Activated naive CD4-positive, alpha-beta T cell treated with anti-CD3 and anti-CD28 coated beads for 36 hours (primary cell): ENCODE measurements at regions not wholly inside any gene's neighbourhood (a gene's known extent, or its start where the extent isn't known, plus 50 kb on each side); places are given as distances from the start of the nearest gene placed in this dataset.

Source experiments
- CTCF ChIA-PET: fragments of 350-600 bp; sonication (Branson Sonifier 250); formaldehyde crosslinking; loops from one replicate; lab custom pipeline; 2021; ENCODE audit warnings: antibody characterized with exemption; lab: Charles Lee
- DNase-seq: peaks from one replicate; pipeline ENCODE4 v3.0.0-alpha.2; 2020
- H3K27ac Mint-ChIP-seq: one replicate; pipeline ENCODE4 v1.8.0; 2021; ENCODE audit warnings: mild to moderate bottlenecking, mixed read lengths
- H3K27me3 Mint-ChIP-seq: one replicate; pipeline ENCODE4 v1.8.0; 2021; ENCODE audit warnings: low read depth, mixed read lengths
- H3K36me3 Mint-ChIP-seq: one replicate; pipeline ENCODE4 v1.8.0; 2021; ENCODE audit warnings: low read depth, mixed read lengths
- H3K4me1 Mint-ChIP-seq: one replicate; pipeline ENCODE4 v1.8.0; 2021; ENCODE audit warnings: low read depth, mixed read lengths
- H3K4me3 Mint-ChIP-seq: one replicate; pipeline ENCODE4 v1.8.0; 2021; ENCODE audit warnings: mild to moderate bottlenecking, moderate library complexity, mixed read lengths
- H3K9me3 Mint-ChIP-seq: one replicate; pipeline ENCODE4 v1.8.0; 2021; ENCODE audit warnings: mixed read lengths
- intact Hi-C: fragments of 100-400 bp; cut with micrococcal nuclease; formaldehyde crosslinking; loops from one replicate; pipeline ENCODE4 v1.15.1; 2023

- H3K27me3 Mint-ChIP-seq: no peaks in the 10 kb centered on the region
- no peak overlapping the region for H3K27ac Mint-ChIP-seq
- H3K4me3 Mint-ChIP-seq: no peak overlapping the region
- CTCF ChIA-PET: no interaction called here
- no peaks in the 10 kb centered on the region for H3K4me1 Mint-ChIP-seq
- DNase-seq: no peak
- H3K9me3 Mint-ChIP-seq: no peaks in the 10 kb centered on the region
- intact Hi-C loops: no loop called here
- H3K36me3 Mint-ChIP-seq: no peaks in the 10 kb centered on the region
Measured at GRCh38 chr6:44569131-44569530, 181.6 kb downstream of the CDC5L start.

GRCh38 chr6:44569931-44570385 lies 182.5 kb downstream of the CDC5L start:
- no peaks in the 10 kb centered on the region for H3K4me1 Mint-ChIP-seq
- no peak overlapping the region for H3K4me3 Mint-ChIP-seq
- DNase-seq: no peak
- intact Hi-C loops: loop anchor here (5.0 kb wide), 1 partner anchor 93 kb away; no protein-coding TSS in a partner anchor
- H3K27me3 Mint-ChIP-seq: no peaks in the 10 kb centered on the region
- CTCF ChIA-PET: interaction anchor here (0.7 to 1.7 kb wide), 3 partner anchors 22 to 112 kb away, joined by 3 read pairs; no protein-coding TSS in a partner anchor
- H3K9me3 Mint-ChIP-seq: no peaks in the 10 kb centered on the region
- no peak overlapping the region for H3K27ac Mint-ChIP-seq
- no peaks in the 10 kb centered on the region for H3K36me3 Mint-ChIP-seq

GRCh38 chr6:44571510-44571909 lies 184.0 kb downstream of the CDC5L start:
- Mint-ChIP-seq H3K27me3 (peaks cover 2% of the 10 kb centered on the region), H3K4me1 (no peaks in the 10 kb centered on the region), H3K4me3 (no peak overlapping the region), H3K9me3 (no peaks in the 10 kb centered on the region), H3K36me3 (no peaks in the 10 kb centered on the region), H3K27ac (no peak overlapping the region)
- DNase-seq: no peak
- intact Hi-C loops: loop anchor here (5.0 kb wide), 1 partner anchor 94 kb away; no protein-coding TSS in a partner anchor
- CTCF ChIA-PET: interaction anchor here (1.2 to 1.7 kb wide), 2 partner anchors 24 to 96 kb away, joined by 3 to 5 read pairs; no protein-coding TSS in a partner anchor

GRCh38 chr6:44572346-44572745 lies 184.8 kb downstream of the CDC5L start:
- Mint-ChIP-seq H3K9me3 (no peaks in the 10 kb centered on the region), H3K36me3 (no peaks in the 10 kb centered on the region), H3K27ac (no peak overlapping the region), H3K4me1 (no peaks in the 10 kb centered on the region), H3K4me3 (no peak overlapping the region), H3K27me3 (peaks cover 2% of the 10 kb centered on the region)
- DNase-seq: no peak
- intact Hi-C loops: loop anchor here (5.0 kb wide), 1 partner anchor 95 kb away; no protein-coding TSS in a partner anchor
- CTCF ChIA-PET: interaction anchor here (1.2 kb wide), 1 partner anchor 96 kb away, joined by 5 read pairs; no protein-coding TSS in a partner anchor

GRCh38 chr6:44575644-44576043 lies 188.1 kb downstream of the CDC5L start:
- Mint-ChIP-seq H3K4me3 (no peak overlapping the region), H3K9me3 (no peaks in the 10 kb centered on the region), H3K27me3 (peaks cover 2% of the 10 kb centered on the region), H3K36me3 (no peaks in the 10 kb centered on the region), H3K4me1 (no peaks in the 10 kb centered on the region), H3K27ac (no peak overlapping the region)
- intact Hi-C loops: no loop called here
- no peak for DNase-seq
- CTCF ChIA-PET: no interaction called here

GRCh38 chr6:44576132-44576631 lies 188.7 kb downstream of the CDC5L start:
- Mint-ChIP-seq H3K4me1 (no peaks in the 10 kb centered on the region), H3K4me3 (no peak overlapping the region), H3K36me3 (no peaks in the 10 kb centered on the region), H3K27ac (no peak overlapping the region), H3K27me3 (peaks cover 2% of the 10 kb centered on the region), H3K9me3 (no peaks in the 10 kb centered on the region)
- intact Hi-C loops: no loop called here
- no peak for DNase-seq
- CTCF ChIA-PET: no interaction called here

GRCh38 chr6:44580901-44581300 lies 193.4 kb downstream of the CDC5L start:
- Mint-ChIP-seq H3K9me3 (peaks cover 13% of the 10 kb centered on the region), H3K27me3 (peaks cover 1% of the 10 kb centered on the region), H3K36me3 (no peaks in the 10 kb centered on the region), H3K4me1 (no peaks in the 10 kb centered on the region), H3K4me3 (no peak overlapping the region), H3K27ac (no peak overlapping the region)
- CTCF ChIA-PET: interaction anchor here (0.7 to 1.0 kb wide), 2 partner anchors 9 to 13 kb away, joined by 3 to 5 read pairs; no protein-coding TSS in a partner anchor
- no peak for DNase-seq
- intact Hi-C loops: no loop called here

GRCh38 chr6:44582930-44583329 lies 195.4 kb downstream of the CDC5L start:
- CTCF ChIA-PET: no interaction called here
- no peak for DNase-seq
- Mint-ChIP-seq H3K36me3 (no peaks in the 10 kb centered on the region), H3K27me3 (peaks cover 2% of the 10 kb centered on the region), H3K4me3 (no peak overlapping the region), H3K9me3 (peaks cover 13% of the 10 kb centered on the region), H3K4me1 (no peaks in the 10 kb centered on the region), H3K27ac (no peak overlapping the region)
- intact Hi-C loops: no loop called here

GRCh38 chr6:44590471-44590870 lies 203.0 kb downstream of the CDC5L start:
- intact Hi-C loops: loop anchor here (5.0 kb wide), 2 partner anchors 62 to 787 kb away; partner anchors contain the start of gene SUPT3H
- CTCF ChIA-PET: interaction anchor here (1.0 to 2.7 kb wide), 2 partner anchors 9 to 115 kb away, joined by 5 to 16 read pairs; no protein-coding TSS in a partner anchor
- Mint-ChIP-seq H3K27ac (no peak overlapping the region), H3K4me1 (peaks cover 3% of the 10 kb centered on the region), H3K9me3 (peaks cover 2% of the 10 kb centered on the region), H3K4me3 (no peak overlapping the region), H3K27me3 (peaks cover 8% of the 10 kb centered on the region), H3K36me3 (no peaks in the 10 kb centered on the region)
- DNase-seq: no peak

- H3K4me1 Mint-ChIP-seq: peaks cover 3% of the 10 kb centered on the region
- H3K27me3 Mint-ChIP-seq: peaks cover 4% of the 10 kb centered on the region
- no peaks in the 10 kb centered on the region for H3K36me3 Mint-ChIP-seq
- H3K9me3 Mint-ChIP-seq: peaks cover 2% of the 10 kb centered on the region
- no peak overlapping the region for H3K27ac Mint-ChIP-seq
- CTCF ChIA-PET: interaction anchor here (0.7 to 1.5 kb wide), 11 partner anchors 9 to 1451 kb away, joined by 3 to 6 read pairs (median 3); no protein-coding TSS in a partner anchor
- H3K4me3 Mint-ChIP-seq: no peak overlapping the region
- intact Hi-C loops: loop anchor here (1.0 to 5.0 kb wide), 5 partner anchors 59 to 1329 kb away; partner anchors contain the start of gene SUPT3H
- peak; percentile 78 for DNase-seq
Measured at GRCh38 chr6:44593539-44593944, 206.0 kb downstream of the CDC5L start.

GRCh38 chr6:44594481-44594880 lies 207.0 kb downstream of the CDC5L start:
- Mint-ChIP-seq H3K27ac (no peak overlapping the region), H3K36me3 (no peaks in the 10 kb centered on the region), H3K9me3 (no peaks in the 10 kb centered on the region), H3K4me3 (no peak overlapping the region), H3K27me3 (no peaks in the 10 kb centered on the region), H3K4me1 (peaks cover 3% of the 10 kb centered on the region)
- intact Hi-C loops: loop anchor here (5.0 kb wide), 2 partner anchors 58 to 783 kb away; partner anchors contain the start of gene SUPT3H
- CTCF ChIA-PET: interaction anchor here (0.6 to 1.5 kb wide), 6 partner anchors 13 to 1328 kb away, joined by 3 to 6 read pairs (median 4); no protein-coding TSS in a partner anchor
- DNase-seq: no peak

- Mint-ChIP-seq H3K27ac (no peak overlapping the region), H3K9me3 (no peaks in the 10 kb centered on the region), H3K36me3 (no peaks in the 10 kb centered on the region), H3K27me3 (no peaks in the 10 kb centered on the region), H3K4me1 (no peaks in the 10 kb centered on the region), H3K4me3 (no peak overlapping the region)
- no peak for DNase-seq
- intact Hi-C loops: no loop called here
- CTCF ChIA-PET: interaction anchor here (1.3 kb wide), 1 partner anchor 69 kb away, joined by 3 read pairs; no protein-coding TSS in a partner anchor
Measured at GRCh38 chr6:44598679-44599078, 211.2 kb downstream of the CDC5L start.
